Thyroid gland (tissue), 4 donors: ENCODE measurements at regions not wholly inside any gene's neighbourhood (a gene's known extent, or its start where the extent isn't known, plus 50 kb on each side); places are given as distances from the start of the nearest gene placed in this dataset.

Experiments used
- DNase-seq, 2 donors: peaks; one replicate each; pipeline ENCODE4 v3.0.0-alpha.2; 2019
- H3K27ac ChIP-seq, 3 donors: fragments of 200-600 bp; sonication (generic); 1 replicate in 2 of 3; 2 replicates in 1 of 3; pipeline ENCODE4 v1.5.1; 2016 to 2019; ENCODE audit warnings: mild to moderate bottlenecking in 1 of 3, moderate library complexity in 1 of 3
- H3K27me3 ChIP-seq: fragments of 200-600 bp; sonication (generic); one replicate; pipeline ENCODE4 v1.5.1; 2019
- H3K36me3 ChIP-seq, 2 donors: fragments of 200-600 bp; sonication (generic); one replicate each; pipeline ENCODE4 v1.5.1; 2016 to 2019
- H3K4me1 ChIP-seq, 2 donors: fragments of 200-600 bp; sonication (generic); one replicate each; pipeline ENCODE4 v1.5.1; 2017 to 2019
- H3K4me3 ChIP-seq, 3 donors: fragments of 200-600 bp; sonication (generic); replicated peaks in 1 of 3; 1 replicate in 2 of 3; 2 replicates in 1 of 3; pipeline ENCODE4 v1.5.1; 2016; ENCODE audit warnings: mild to moderate bottlenecking in 1 of 3
- H3K9me3 ChIP-seq: fragments of 200-600 bp; sonication (generic); one replicate; pipeline ENCODE4 v1.5.1; 2017
- CTCF ChIP-seq, 6 experiments: fragments of 200-600 bp in 3 of 6; fragments of 450-650 bp in 3 of 6; sonication (generic) in 3 of 6; IDR thresholded peaks; one replicate each; pipeline ENCODE4 v1.5.1; 2016 to 2019; ENCODE audit warnings: antibody characterized with exemption in 6 of 6, mild to moderate bottlenecking in 2 of 6, inconsistent platforms in 1 of 6, moderate library complexity in 1 of 6
- POLR2A ChIP-seq, 2 donors: fragments of 450-650 bp; IDR thresholded peaks; one replicate each; pipeline ENCODE4 v1.6.1; 2017; ENCODE audit warnings: antibody characterized with exemption in 2 of 2, mild to moderate bottlenecking in 2 of 2, moderate library complexity in 1 of 2
- WGBS, 2 donors: methylation state at CpG; one replicate each; pipeline ENCODE4 v1.1.5; 2017; 5-methylcytosine and 5-hydroxymethylcytosine counted together
- intact Hi-C: fragments of 100-400 bp; cut with DNase I; formaldehyde crosslinking; loops from one replicate; pipeline ENCODE4 v1.15.1; 2023

- intact Hi-C loops: no loop called here
- Histone ChIP-seq H3K9me3 (no peaks in the 10 kb centered on the region), H3K4me3 (no peak overlapping the region), H3K4me1 (peaks cover 25 to 53% of the 10 kb centered on the region in 2 donors), H3K27ac (peak overlapping the region; percentile 78 to 93 (median 84)), H3K36me3 (no peaks in the 10 kb centered on the region), H3K27me3 (no peaks in the 10 kb centered on the region)
- DNase-seq: peak; percentile 97 to 98
- WGBS, 2 donors: 54 to 60% methylated on average over 13 to 15 of the region's 21 CpGs
- TF ChIP-seq POLR2A (IDR thresholded peaks at IDR 0.05) (peak in 1 of 2 donors; percentile 56), CTCF (IDR thresholded peaks at IDR 0.05) (peak in 2 of 6 experiments; percentile 31)
Measured at GRCh38 chr15:70196372-70197316, 98.9 kb upstream of the TLE3 start.

- peak; percentile 95 to 97 for DNase-seq
- TF ChIP-seq POLR2A (IDR thresholded peaks at IDR 0.05): peak in 1 of 2 donors; percentile 24
- no peak for TF ChIP-seq CTCF (IDR thresholded peaks at IDR 0.05)
- no peaks in the 10 kb centered on the region for H3K36me3 ChIP-seq
- H3K27me3 ChIP-seq: no peaks in the 10 kb centered on the region
- intact Hi-C loops: no loop called here
- WGBS, 2 donors: 30 to 36% methylated on average over 13 of the region's 13 CpGs
- H3K9me3 ChIP-seq: no peaks in the 10 kb centered on the region
- H3K27ac ChIP-seq: peak overlapping the region; percentile 78 to 93 (median 84)
- H3K4me1 ChIP-seq: peaks cover 25 to 47% of the 10 kb centered on the region in 2 donors
- no peak overlapping the region for H3K4me3 ChIP-seq
Measured at GRCh38 chr15:70195587-70196305, 98.0 kb upstream of the TLE3 start.

GRCh38 chr15:70195171-70195570 is 97.5 kb upstream of the TLE3 start:
- intact Hi-C loops: no loop called here

GRCh38 chr15:70194266-70194665 is 96.5 kb upstream of the TLE3 start:
- Histone ChIP-seq H3K9me3 (no peaks in the 10 kb centered on the region), H3K4me3 (no peak overlapping the region), H3K4me1 (peaks cover 25 to 38% of the 10 kb centered on the region in 2 donors), H3K36me3 (no peaks in the 10 kb centered on the region), H3K27me3 (no peaks in the 10 kb centered on the region), H3K27ac (no peak overlapping the region)
- intact Hi-C loops: no loop called here
- TF ChIP-seq CTCF (IDR thresholded peaks at IDR 0.05) (no peak), POLR2A (IDR thresholded peaks at IDR 0.05) (no peak)
- DNase-seq: no peak
- WGBS, 2 donors: 87 to 98% methylated on average over 4 to 5 of the region's 5 CpGs

More at GRCh38 chr15:70195171-70195570, 97.5 kb upstream of the TLE3 start:
- Histone ChIP-seq H3K36me3 (no peaks in the 10 kb centered on the region), H3K4me3 (no peak overlapping the region), H3K4me1 (peaks cover 25 to 45% of the 10 kb centered on the region in 2 donors), H3K27ac (peak overlapping the region; percentile 78 to 93 (median 84)), H3K9me3 (no peaks in the 10 kb centered on the region), H3K27me3 (no peaks in the 10 kb centered on the region)
- 24 to 44% methylated on average over 6 to 7 of the region's 7 CpGs for WGBS, 2 donors
- TF ChIP-seq POLR2A (IDR thresholded peaks at IDR 0.05) (no peak), CTCF (IDR thresholded peaks at IDR 0.05) (no peak)
- DNase-seq: no peak
